Neural crest cell (in vitro differentiated cells): ENCODE measurements at regions not wholly inside any gene's neighbourhood (a gene's known extent, or its start where the extent isn't known, plus 50 kb on each side); places are given as distances from the start of the nearest gene placed in this dataset.

Source experiments
- DNase-seq: peaks from one replicate; pipeline ENCODE4 v3.0.0; 2021; ENCODE audit warnings: low read depth, mixed read lengths, low spot score
- H3K27ac Mint-ChIP-seq: one replicate; pipeline ENCODE4 v1.8.0; 2021; ENCODE audit warnings: mild to moderate bottlenecking, mixed read lengths; ENCODE audit not compliant: unreplicated experiment
- H3K27me3 Mint-ChIP-seq: 2 replicates; pipeline ENCODE4 v1.8.0; 2021; ENCODE audit warnings: low read depth, mild to moderate bottlenecking, mixed read lengths
- H3K36me3 Mint-ChIP-seq: 2 replicates; pipeline ENCODE4 v1.8.0; 2021; ENCODE audit warnings: low read depth, mild to moderate bottlenecking, mixed read lengths
- H3K4me1 Mint-ChIP-seq: 2 replicates; pipeline ENCODE4 v1.8.0; 2021; ENCODE audit warnings: mixed read lengths
- H3K4me3 Mint-ChIP-seq: one replicate; pipeline ENCODE4 v1.8.0; 2021; ENCODE audit warnings: mild to moderate bottlenecking, mixed read lengths
- H3K9me3 Mint-ChIP-seq: 2 replicates; pipeline ENCODE4 v1.8.0; 2021; ENCODE audit warnings: mixed read lengths
- TF ChIP-seq, protein P1 (sequence below): fragments of 200-600 bp; sonication (generic); conservative IDR thresholded peaks from 2 replicates; pipeline ENCODE4 v1.5.0; 2021; ENCODE audit warnings: antibody characterized with exemption, mild to moderate bottlenecking

DNA sequence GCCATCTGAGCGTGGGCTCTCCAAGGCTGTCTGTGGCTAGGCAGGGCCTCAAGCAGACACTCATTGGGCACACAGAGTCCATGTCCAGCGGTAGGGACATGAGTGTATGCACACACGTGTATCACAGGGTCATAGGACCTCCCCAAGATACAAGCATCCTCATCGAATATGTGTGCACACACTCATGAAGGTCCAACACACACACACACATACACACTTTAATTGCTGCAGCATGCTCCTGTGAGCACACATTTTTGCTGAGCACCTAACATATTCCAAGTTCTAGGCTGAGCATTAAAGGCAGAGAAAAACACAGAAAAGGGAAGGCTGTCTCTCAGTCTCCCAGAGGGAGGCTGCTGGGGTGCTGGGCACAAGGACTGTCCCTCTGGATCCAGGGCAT, 59.3 kb upstream of the TBX3 start:
- Mint-ChIP-seq H3K27ac (no peak overlapping the region), H3K36me3 (no peaks in the 10 kb centered on the region), H3K4me1 (peaks cover 5% of the 10 kb centered on the region), H3K4me3 (no peak overlapping the region), H3K27me3 (no peaks in the 10 kb centered on the region), H3K9me3 (no peaks in the 10 kb centered on the region)
- DNase-seq: no peak
- TF ChIP-seq, protein P1, sequence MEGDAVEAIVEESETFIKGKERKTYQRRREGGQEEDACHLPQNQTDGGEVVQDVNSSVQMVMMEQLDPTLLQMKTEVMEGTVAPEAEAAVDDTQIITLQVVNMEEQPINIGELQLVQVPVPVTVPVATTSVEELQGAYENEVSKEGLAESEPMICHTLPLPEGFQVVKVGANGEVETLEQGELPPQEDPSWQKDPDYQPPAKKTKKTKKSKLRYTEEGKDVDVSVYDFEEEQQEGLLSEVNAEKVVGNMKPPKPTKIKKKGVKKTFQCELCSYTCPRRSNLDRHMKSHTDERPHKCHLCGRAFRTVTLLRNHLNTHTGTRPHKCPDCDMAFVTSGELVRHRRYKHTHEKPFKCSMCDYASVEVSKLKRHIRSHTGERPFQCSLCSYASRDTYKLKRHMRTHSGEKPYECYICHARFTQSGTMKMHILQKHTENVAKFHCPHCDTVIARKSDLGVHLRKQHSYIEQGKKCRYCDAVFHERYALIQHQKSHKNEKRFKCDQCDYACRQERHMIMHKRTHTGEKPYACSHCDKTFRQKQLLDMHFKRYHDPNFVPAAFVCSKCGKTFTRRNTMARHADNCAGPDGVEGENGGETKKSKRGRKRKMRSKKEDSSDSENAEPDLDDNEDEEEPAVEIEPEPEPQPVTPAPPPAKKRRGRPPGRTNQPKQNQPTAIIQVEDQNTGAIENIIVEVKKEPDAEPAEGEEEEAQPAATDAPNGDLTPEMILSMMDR: no peak

DNA sequence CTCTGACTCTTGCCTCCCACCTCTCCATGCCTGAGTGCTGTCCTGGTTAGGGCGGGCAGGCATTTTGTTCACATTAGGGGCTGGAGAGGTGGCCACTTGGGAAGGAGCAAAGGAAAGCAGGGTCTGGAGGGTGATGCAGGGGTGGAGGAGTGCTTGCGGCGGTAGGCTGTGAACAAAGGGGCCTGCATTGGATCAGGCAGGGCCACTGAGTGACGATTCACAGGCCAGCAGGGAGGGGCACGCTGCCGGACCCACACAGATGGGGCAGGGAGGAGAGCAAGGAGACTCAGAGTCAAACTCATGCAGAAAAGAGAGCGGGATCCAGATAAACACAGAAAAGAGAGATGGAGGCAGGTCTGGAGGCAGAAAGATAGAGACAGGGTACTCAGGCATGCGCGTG, 58.4 kb upstream of the TBX3 start:
- DNase-seq: no peak
- Mint-ChIP-seq H3K27ac (no peak overlapping the region), H3K4me3 (no peak overlapping the region), H3K4me1 (peaks cover 5% of the 10 kb centered on the region), H3K27me3 (no peaks in the 10 kb centered on the region), H3K36me3 (no peaks in the 10 kb centered on the region), H3K9me3 (no peaks in the 10 kb centered on the region)
- TF ChIP-seq, protein P1: no peak

DNA sequence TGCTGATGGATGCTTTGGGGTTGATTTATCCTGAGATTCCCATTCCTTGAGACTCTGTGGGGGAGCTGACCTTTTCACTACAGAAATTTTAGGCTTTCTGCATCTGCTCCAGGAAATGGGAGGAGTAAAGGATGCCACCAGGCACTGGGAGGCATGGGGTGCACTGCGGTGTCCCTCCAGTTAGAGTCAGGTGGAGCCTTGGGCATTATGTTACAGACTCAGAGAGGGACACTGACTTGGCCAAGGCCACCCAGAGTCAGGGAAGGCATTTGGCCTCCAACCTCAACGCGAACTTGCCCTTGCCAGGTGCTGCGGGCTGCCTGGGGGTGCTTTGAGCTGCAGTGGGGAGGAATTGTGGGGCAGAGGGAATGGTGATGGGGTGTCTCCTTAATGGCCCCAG, 58.0 kb upstream of the TBX3 start:
- Mint-ChIP-seq H3K9me3 (no peaks in the 10 kb centered on the region), H3K27ac (no peak overlapping the region), H3K4me1 (peaks cover 5% of the 10 kb centered on the region), H3K27me3 (no peaks in the 10 kb centered on the region), H3K36me3 (no peaks in the 10 kb centered on the region), H3K4me3 (no peak overlapping the region)
- TF ChIP-seq, protein P1: no peak
- no peak for DNase-seq

DNA sequence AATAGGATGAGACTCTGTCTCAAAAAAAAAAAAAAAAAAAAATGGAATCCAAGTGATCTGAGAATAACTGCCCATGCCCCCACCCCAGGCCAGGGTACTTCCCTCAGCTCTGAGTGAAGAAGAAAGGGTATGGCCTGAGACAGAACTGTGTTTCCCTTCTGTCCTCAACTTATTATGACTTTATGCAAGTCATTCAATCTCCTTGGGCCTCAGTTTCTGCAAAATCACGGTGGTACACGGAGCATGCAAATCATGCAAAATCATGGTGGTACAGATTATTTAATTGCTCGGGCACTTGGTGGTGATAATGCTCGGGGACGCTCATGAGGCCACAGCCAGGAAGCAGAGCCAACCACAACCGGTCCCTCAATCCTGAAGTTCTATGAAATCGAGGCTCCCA, 56.5 kb upstream of the TBX3 start:
- Mint-ChIP-seq H3K27me3 (no peaks in the 10 kb centered on the region), H3K27ac (no peak overlapping the region), H3K4me1 (no peaks in the 10 kb centered on the region), H3K36me3 (no peaks in the 10 kb centered on the region), H3K9me3 (no peaks in the 10 kb centered on the region), H3K4me3 (no peak overlapping the region)
- no peak for DNase-seq
- TF ChIP-seq, protein P1: no peak

DNA sequence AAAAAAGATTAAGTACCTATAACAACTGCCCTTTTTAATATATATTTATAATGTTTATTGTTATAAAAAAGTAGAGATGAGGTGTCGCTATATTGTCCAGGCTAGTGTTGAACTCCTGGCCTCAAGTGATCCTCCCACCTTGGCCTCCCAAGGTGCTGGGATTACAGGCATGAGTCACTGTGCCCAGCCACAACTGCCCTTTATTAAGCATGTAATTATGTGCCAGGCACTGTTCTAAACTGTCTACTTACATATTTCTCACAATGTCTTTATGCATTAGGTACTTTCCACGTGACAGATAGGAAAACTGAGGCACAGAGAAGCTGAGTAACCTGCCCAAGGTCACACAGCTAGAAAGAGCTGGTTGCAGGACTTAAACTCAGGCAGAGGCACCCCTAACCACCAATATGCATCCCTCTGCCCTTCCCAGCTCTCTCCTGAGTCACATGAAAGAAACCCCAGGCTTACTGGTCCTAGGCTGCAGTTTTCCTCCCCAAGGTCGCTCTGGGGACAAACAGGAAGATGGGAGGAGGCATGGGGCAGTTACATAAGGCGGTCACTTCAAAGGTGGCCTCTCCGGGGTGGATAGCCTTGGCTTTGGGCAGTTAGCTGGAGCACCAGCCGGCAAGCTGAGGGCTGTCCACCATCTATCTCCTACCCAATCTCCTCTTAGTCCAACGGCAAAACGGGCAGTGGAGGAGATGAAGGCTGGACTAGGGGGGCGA, 54.6 kb upstream of the TBX3 start:
- Mint-ChIP-seq H3K36me3 (peaks cover 4% of the 10 kb centered on the region), H3K4me1 (no peaks in the 10 kb centered on the region), H3K4me3 (no peak overlapping the region), H3K9me3 (peaks cover 3% of the 10 kb centered on the region), H3K27me3 (no peaks in the 10 kb centered on the region), H3K27ac (no peak overlapping the region)
- no peak for DNase-seq
- TF ChIP-seq, protein P1: no peak
